ENCODE measurements at regions not wholly inside any gene's neighbourhood (a gene's known extent, or its start where the extent isn't known, plus 50 kb on each side); places are given as distances from the start of the nearest gene placed in this dataset.
A peak's percentile ranks its signal among the peaks of the same experiment; 100 is the strongest.
"Not testable (repeated sequence)": the region's sequence is repeated elsewhere in the genome, so short reads cannot be mapped to it uniquely, and the experiment has no call there.

GRCh38 chr20:4335722-4336121, 86.6 kb upstream of the ADRA1D start:
- no peak for DNase-seq

- DNase-seq = no peak
Measured at GRCh38 chr20:4332121-4332860, 83.2 kb upstream of the ADRA1D start.

GRCh38 chr20:4330011-4330410, 80.9 kb upstream of the ADRA1D start:
- DNase-seq = no peak

GRCh38 chr20:4329232-4329631, 80.1 kb upstream of the ADRA1D start:
- no peak for DNase-seq

- DNase-seq = no peak
Measured at GRCh38 chr20:4328541-4328940, 79.5 kb upstream of the ADRA1D start.

DNA sequence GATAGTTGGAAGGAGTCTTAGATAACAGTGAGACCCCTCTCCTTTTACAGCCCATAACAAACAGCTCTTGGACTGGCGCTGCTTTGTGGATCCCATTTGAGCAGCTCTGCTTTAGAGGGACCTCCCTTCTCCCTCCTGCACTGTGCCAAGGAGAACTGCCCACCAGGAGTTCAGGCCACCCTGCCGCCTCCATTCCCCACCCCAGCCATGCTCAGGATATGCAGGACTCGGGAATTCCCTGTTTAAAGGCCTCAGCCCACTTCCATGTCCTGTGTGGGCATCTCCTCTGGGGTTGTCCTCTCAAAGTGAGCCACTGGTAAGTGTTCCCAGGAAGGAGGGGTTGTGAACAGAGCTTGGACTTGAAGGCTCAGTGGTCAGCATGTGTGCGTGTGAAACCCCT, 78.9 kb upstream of the ADRA1D start:
- DNase-seq = no peak

- no peak for DNase-seq
Measured at GRCh38 chr20:4326195-4327065, 77.3 kb upstream of the ADRA1D start.

- DNase-seq = no peak
Measured at GRCh38 chr20:4325548-4326187, 76.6 kb upstream of the ADRA1D start.

GRCh38 chr20:4324611-4325243, 75.6 kb upstream of the ADRA1D start:
- no peak for DNase-seq

DNA sequence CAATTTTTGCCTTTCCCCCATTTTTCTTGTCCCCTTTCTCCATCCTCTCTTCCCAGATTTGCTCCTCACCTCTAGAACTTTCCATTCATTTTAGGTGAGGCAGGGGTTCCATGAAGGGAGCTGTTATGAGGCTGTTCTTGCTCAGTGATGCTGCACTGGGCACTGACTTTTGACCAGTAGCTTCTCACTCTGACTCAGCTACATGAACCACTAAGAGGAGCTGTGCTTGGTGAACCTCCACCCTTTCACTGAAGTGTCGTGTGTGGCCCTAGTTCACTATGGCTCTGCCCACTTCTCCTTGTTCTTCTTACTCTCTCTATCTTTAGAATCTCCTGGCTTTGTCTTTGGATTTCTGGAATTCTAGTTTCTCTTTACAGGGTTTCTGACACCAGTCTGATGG, 73.4 kb upstream of the ADRA1D start:
- DNase-seq = no peak

DNA sequence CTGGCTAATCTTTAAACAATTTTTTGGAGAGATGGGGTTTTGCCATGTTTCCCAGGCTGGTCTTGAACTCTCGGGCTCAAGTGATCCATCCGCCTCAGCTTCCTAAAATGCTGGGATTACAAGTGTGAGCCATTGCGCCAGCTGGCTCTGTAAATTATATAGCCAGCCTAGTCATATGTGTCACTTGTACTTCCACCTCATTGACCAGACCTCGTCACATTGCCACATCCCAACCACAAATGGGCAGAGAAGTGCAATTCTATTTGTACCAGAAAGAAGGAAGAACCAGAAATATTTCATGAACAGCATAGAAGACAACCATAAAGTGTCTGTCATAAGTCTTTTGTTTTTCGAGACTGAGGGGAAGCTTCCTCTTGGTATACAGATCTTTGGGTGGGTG, 71.2 kb upstream of the ADRA1D start:
- no peak for DNase-seq

DNA sequence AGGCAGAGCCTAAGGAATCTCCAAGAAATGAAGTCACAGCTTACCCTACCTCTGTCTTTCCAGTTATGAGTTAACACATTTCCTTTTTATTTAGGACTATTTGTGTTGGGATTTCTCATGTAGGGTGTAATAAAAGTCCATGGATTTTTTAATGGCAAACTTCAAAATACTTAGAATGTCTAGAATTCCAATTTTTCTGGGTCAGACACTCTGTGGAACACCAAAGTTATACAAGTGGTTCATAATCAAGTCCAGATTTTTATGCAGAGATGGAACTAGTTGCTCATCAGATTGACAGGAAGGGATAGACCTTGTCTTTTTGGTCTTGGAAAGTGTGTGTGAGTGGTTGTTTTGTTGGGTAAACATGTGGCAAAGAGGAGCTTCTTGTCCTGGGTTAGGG, 69.8 kb upstream of the ADRA1D start:
- no peak for DNase-seq

- DNase-seq = not testable (repeated sequence)
Measured at GRCh38 chr20:4310616-4311015, 61.5 kb upstream of the ADRA1D start.

GRCh38 chr20:4306206-4306605, 57.1 kb upstream of the ADRA1D start:
- no peak for DNase-seq

- peak; percentile 7 for DNase-seq
Measured at GRCh38 chr20:4305091-4305490, 56.0 kb upstream of the ADRA1D start.

DNA sequence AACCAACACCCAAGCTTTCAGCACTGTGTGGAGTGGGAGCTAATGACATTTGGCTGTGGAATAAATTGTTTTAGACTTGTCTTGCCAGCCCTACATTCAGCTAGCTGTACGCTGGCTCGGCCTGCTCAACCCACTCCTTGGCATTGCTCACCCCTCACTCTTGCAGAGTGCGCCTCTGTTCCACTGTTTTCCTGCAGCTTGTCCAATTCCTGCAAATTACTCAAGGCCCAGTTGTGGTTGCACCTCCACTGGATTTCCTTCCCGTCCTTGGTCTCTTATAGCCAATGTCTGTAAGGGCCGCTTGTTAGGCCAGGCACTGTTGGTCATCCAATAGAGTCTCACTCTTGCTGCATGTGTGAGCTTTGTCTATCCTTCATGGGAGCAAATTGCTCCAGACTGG, 55.5 kb upstream of the ADRA1D start:
- DNase-seq = no peak

- DNase-seq = no peak
Measured at GRCh38 chr20:4303136-4303535, 54.0 kb upstream of the ADRA1D start.

- no peak for DNase-seq
Measured at GRCh38 chr20:4300921-4301320, 51.8 kb upstream of the ADRA1D start.

GRCh38 chr20:4300401-4300800, 51.3 kb upstream of the ADRA1D start:
- no peak for DNase-seq

DNA sequence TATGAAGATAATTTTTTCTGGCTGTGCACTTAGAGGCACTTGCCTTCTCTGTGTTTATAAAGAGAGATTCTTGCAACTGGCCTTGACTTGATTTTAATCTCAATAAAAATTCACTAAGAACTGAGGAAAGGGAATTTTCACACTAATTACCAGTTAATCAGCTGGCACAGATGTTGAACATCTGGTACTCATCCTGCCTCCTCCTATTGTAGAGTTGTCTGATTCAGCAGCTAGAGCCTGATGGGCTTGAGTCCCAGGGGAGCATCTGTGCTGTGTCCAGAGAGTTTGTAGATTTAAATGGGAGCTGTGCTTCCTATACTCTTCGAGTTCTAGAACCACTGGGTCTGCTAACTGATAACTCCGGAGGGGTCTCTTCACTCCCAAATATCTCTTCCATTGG, 50.7 kb upstream of the ADRA1D start:
- no peak for DNase-seq

DNA sequence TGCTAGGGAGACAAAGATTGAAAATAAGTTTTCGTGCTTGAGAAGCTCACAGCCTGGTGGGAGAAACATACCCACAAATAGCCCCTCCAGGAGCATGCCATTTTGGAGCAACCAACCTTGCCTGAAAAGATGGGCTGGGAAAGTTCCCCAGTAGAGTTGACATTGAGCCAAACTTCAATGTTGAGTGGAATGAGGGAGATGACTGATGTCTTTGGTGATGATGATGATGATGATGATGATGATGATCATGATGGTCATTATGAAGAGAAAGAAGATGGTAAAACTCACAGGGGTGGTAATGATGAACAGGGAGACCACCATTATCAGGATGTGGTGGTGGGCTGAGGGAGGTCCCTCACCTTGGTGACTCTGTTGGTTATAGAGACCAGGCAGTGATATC, 50.1 kb upstream of the ADRA1D start:
- no peak for DNase-seq

All from NCI-H69 (cell line).